RPMI8226 (cell line): ENCODE measurements at regions not wholly inside any gene's neighbourhood (a gene's known extent, or its start where the extent isn't known, plus 50 kb on each side); places are given as distances from the start of the nearest gene placed in this dataset.
"Not testable (repeated sequence)": the region's sequence is repeated elsewhere in the genome, so short reads cannot be mapped to it uniquely, and the experiment has no call there.

Experiments used
- DNase-seq: peaks from one replicate; pipeline ENCODE4 v3.0.0-alpha.2; 2015

DNA sequence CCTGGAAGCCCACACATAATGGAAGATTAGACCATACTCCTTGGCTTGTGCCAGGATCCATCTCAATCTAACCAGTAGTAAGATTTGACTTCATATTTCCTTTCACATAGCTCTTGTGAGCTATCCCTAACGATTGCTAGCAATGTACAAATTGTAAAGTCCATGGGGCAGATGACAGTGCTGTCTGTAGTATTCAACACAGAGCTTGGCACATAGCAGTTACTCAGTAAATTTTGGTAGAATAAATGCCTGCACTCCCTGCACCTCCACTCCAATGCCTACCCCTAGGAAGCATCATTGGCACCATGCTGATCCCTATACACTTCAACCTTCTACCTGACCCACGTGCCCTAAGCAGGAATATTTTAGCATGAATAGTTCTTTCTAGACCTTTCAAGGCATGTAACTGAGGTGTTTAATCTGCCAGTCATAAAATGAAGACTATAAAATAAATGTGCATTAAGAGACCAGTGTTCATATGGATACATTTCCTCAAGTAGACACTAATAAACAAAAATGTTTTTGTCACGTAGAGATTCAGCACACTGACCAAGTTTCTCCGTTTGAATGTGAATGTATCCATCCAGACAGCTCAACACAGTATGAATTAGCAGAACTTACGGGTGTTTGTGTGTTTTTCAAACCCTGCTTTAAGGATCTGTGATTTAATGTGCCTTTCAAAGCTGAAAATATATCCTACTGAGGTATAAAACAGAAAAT lies 98.8 kb downstream of the BMP4 start:
- DNase-seq: no peak

DNA sequence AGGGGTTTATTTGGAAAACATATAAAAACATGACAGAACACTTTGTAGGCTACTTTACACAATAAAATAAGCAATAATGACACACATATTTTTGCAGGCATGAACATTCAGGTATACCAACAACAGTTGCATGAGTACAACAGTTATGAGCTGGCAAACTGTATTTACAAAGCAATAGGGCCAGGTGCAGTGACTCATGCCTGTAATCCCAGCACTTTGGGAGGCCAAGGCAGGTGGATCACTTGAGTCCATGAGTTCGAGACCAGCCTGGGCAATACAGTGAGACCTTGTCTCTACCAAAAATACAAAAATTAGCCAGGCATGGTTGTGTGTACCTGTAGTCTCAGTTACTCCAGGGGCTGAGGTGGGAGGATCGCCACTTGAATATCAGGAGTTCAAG lies 101.1 kb downstream of the BMP4 start:
- no peak for DNase-seq

DNA sequence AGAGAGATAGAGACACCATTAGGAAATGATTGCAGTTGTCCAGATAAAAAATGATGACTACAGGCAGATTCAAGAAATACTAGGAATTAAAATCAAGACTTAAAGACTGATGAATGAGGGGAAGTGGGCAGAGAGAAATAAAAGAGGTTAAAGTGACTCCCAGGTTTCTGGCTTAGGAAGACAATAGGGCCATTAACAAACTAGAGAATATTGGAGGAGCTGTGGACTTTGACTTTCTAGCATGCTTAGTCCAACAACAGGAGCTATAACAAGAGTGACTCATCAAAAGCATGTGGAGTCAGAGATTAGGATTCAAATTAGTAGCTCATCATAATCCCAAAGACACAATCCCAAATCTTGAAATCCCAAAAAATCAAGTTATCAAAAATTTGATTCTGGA lies 101.5 kb downstream of the BMP4 start:
- DNase-seq: no peak

DNA sequence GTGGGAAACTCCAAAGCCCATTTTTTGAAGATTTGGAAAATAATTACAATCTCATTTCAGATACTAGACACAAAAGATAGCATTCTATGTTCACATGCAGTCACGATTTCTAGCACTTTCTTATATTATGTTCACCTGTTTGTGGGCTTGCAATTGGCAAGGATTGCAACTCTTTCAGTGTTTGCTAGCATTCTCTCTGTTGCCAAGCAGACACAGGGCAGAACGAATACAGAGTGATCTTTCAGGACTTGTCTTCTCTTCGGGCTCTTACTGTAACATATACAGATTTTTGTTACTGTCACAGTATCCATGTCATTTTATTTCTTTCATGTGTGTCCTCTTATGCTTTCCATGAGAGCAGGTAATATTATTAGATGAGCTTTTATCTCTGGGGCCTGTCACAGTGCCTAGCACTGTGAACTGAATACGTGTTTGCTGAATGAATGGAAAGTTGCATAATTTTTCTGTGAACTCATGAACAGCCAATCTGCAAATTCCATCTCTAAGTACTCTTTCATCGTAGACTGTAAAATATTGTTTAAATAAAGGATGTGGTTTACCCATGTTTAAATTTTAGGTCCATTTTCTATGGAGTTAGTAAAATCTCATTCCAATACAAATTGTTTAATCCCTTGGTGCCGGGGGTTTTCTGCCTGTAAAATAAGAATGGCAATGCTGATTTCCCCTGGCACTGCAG lies 105.1 kb downstream of the BMP4 start:
- DNase-seq: no peak

DNA sequence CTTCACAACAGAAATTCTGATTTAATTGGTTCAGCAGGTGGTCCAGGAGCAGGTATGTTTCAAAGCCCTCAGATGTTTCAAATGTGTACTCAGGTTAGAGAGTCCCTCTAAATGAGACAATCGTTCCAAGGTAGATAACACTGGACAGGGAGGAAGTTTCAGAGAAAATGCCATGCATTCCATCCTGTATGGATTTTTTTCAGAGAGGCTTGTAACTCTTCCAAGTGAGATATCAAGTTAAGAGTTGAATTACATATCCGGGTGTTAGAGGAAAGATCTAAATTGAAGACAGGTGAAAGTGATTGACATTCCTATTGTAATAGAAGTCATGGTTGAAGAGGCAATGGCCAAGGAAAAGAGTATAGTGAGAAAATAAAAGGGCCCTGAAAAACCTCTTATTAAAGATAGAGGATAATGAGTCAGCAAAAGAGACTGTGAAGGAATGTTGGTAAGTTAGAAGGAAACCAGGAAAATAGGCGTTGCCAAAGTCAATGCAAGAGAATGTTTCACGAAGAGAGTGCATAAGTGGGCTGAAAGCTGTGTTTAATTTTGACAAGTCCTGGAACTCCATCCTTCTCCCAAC lies 105.8 kb downstream of the BMP4 start:
- DNase-seq: no peak

DNA sequence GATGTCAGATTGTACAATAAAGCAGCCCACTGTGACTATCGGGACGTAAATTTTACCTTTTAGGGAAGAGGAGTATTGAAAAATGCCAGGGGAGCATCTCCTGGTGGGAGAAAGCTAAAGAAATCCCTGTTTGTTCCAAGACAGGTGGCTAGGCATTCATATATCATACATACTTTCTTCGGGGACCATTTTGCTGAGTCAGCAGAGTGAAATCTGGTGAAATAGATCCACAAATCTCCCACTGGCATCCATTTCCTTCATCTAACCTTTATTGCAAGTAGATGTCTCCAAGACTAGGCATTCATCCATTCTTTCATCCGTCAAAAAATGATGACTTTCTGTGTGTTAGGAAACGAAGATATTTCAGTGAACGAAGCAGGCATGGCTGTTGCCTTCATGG lies 107.1 kb downstream of the BMP4 start:
- no peak for DNase-seq

DNA sequence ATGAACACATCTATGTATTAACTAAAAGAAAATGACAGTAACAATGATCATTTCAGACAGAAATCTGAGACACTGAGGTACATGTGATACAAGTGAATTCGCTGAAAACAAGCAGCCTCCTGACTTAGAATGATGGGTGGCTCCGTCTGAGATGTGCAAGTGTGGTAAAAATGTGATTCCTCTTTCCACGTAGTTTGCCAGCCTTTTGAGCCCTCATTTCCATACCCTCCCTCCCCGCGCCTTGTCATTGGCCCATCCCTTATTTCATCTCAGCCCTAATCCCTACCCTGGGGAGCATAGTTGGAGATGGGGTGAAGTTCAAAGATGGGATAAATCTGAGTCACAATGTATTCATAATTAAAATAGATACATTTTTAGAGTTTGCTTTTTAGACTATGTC lies 107.8 kb downstream of the BMP4 start:
- DNase-seq: no peak

DNA sequence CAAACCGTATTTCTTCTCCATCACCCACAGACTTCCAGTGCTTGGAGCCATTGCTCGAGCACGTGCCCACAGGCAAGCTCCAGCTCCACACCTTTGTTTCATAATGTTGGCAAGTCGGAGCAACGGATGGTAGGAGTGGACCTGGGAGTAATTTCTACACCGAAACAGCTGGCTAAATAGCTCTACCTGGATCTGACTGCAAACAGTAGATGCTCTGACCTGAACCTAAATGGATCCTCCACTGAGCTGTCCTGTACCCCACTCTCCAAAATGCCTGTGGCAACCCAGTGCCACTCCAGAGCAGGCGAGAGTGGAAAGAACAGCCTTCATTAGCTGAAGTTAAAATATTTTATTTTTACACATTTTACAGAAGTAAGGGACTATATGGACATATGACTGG lies 108.7 kb downstream of the BMP4 start:
- DNase-seq: no peak

DNA sequence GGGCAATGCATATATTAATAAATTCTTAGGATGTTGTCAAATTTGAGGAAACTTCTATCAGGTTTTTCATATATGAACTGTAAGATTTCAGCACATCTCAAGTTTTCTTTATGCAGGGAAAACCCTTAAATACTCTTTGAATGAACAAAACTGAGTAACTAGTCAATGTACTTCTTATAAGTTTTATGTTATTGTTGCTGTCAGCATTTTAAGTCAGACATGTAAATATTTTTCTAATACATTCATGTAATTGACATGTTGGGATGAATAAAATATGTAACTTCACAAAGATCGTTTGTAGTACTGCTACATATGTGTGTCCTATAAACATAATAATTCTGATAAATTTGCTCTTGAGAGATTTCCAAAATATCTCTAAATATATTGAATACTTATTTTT lies 109.6 kb downstream of the BMP4 start:
- DNase-seq: no peak

DNA sequence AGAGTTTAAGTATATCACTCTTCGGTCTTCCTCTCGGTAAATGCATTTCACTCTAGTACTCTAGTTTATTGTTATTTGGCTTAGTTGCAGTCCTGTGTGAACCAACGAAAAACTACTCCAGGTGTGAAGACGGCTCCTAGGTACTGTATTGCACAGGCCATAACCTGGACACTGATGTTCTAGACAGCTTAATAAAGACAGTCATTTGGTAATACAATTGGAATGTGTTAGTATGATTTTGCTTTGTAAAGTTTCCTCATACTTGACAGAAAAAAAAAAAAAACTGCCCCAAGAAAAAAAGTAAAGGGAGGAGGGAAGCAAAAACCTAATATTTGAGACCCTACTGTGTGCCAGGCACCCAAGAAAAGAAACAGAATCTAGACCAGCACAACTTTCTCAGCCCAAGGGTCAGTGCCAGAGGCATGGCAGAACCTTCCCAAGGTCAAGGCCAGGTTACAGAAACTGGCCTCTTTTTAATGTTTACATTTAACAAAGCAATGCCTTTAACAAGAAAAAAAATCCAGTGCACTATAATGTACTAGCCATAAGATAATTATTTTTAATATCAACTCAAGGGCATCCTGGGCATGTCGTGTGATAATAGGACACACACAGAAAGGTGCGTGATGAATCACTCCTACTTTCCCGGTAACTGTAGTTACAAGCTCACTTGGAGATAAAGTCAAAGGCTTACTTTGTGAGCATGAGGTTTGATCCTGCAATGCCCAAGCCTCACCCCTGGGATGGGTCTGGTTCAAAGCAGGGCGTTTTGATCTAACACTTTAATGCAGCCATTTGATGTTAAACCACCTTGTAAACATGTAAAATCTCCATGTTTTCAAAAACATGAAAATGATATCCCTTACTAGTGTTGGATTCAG lies 110.6 kb downstream of the BMP4 start:
- no peak for DNase-seq

DNA sequence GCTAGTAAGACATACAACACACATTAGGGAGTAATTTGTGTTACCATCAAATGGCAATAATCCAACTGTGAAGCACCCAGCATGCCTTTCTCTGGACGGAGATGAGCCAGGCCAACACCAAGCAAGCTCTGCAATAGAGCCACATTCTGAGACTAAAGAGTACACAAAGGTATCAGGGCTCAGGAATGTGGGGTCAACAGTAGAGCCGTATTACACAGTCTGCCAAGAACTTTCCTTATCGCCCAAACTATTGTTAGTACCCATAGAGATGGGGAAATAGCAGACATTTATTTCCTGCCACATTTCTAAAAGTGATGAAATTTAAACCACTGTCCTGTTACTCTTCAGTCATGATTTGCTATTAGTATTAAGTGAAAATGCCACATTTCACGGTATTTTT lies 113.7 kb downstream of the BMP4 start:
- no peak for DNase-seq

DNA sequence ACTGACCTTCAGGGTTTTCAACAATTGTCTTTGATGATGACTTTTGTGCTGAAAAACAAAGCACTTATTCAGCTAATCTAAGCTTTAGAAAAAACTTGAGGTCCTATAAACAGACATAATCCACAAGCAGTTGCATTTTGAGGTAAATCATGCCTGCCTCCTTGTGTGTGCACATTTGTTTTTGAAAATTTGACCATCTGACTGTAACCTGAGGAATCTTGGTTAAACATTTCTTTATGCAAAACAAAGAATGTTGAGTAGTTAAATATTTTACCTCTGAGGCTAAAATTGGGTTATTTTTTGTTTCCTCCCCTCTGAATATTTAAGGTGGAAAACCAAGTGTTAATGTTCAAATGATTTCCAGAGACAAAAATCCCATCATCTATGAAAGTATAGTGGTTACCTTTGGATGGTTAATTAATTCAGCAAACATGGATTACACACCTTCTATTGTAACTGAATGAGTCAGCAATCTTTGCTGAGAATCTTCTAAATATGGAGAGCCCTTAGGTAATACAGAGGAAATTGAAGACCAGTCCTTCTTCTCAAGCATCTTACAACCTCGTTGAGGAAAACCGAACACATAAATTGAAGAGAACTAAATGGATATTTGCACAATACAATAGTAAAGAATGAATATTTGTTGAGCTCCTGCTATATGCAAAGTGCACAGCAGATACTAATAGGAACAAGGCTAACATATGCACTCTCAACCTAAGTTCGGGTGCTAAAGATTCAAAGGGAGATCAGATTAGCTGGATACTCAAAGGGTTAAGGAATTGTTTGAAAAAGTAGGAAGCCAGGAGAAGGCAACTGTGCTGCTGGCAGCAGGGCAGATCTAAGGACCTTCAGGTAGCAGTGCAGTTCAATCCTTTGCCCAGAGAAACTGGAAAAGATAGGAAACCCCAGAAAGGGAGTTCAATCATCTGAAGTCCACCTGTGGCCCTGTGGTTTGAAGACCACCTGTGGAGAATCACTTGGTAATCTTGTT lies 115.2 kb downstream of the BMP4 start:
- DNase-seq: no peak

DNA sequence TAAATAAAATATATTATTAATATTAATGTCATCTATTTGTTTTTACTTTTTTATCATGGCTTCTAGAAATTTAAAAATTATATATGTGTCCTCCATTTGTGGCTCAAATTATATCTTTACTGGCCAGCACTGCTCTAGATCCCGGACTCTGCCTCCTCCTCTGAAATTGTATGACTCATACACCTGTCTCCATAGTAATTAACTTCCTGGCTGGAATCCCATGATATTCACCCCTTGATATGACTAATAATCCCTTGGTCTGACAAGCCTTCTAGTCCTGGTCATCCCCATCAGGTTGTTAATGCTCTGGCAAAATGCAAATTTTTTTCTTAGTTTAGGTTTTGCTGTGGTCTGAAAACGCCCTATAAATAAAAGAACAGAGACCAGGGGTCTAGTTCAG lies 116.2 kb downstream of the BMP4 start:
- no peak for DNase-seq

DNA sequence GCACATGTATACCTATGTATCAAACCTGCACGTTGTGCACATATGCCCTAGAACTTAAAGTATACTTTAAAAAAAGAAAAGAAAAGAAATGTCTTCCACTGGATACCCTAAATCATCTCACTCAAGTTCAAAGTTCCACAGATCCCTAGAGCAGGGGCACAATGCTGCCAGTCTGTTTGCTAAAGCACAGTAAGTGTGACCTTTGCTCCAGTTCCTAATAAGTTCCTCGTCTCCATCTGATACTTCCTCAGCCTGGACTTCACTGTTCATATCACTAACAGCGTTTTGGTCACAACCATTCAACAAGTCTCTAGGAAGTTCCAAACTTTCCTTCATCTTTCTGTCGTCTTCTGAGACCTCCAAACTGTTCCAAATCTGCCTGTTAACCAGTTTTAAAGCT lies 118.3 kb downstream of the BMP4 start:
- no peak for DNase-seq

DNA sequence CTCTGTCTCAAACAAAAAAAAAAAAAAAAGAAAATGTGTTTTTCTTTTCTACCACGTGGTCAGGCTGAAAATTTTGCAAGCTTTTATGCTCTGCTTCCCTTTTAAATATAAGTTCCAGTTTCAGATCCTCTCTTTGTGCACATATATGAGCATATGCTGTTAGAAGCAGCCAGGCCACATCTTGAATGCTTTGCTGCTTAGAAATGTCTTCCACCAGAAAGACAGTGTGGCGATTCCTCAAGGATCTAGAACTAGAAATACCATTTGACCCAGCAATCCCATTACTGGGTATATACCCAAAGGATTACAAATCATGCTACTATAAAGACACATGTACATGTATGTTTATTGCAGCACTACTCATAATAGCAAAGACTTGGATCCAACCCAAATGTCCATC lies 119.0 kb downstream of the BMP4 start:
- not testable (repeated sequence) for DNase-seq

DNA sequence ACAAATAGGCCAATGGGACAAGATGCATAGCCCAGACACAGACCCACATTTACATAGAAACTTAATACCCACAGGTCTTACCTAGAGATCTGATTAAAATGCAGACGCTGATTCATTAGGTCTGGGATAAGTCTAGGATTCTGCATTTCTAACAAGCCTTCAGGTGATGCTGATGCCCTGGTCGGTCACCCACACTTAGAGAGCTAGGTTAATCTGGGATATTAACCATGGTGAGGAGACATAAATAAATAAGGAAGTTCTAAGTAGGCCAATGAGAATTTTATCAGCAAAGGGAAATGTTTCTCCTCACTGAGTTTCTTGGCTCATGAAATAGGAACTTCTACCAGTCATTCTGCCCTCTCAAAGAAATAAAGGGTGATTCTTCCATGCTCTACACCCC lies 120.1 kb downstream of the BMP4 start:
- DNase-seq: no peak

DNA sequence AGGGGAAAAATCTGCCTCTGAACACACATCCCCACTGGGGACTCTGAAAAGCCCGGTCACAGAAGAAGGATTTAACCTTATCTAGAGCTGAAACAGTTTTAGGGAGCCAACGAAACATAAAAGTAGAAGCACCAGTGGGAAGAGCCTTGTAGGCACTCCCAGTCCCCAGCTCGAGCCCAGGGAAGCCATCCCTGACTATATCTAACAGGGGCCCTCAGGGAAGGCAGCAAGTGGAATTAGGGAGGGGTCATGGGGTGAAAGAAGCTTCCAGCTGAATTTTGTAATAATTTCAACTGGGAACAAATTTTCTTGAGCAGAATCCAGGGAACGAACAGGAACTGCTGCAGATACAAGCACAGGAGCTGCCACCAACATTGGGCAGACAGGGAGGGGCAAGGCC lies 127.8 kb downstream of the BMP4 start:
- no peak for DNase-seq

DNA sequence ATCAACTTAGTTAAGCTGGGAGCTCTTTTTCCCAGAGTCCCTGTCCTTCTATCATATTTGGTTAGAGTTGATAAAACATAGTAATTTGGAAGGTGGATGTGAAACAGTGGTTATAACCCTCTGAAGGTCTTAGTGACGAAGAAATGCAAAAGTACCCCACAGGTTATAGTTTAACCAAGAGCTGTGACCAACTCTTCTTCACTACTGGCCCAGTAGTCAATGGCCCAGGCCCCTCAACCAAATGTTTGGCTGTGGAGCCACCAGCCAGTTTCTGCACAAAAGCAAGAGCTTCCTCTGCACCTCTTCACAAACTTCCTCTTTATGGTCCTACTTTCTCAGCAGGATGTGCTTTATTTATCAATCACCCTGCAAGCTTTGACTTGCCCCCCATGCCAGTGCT lies 132.6 kb downstream of the BMP4 start:
- no peak for DNase-seq

DNA sequence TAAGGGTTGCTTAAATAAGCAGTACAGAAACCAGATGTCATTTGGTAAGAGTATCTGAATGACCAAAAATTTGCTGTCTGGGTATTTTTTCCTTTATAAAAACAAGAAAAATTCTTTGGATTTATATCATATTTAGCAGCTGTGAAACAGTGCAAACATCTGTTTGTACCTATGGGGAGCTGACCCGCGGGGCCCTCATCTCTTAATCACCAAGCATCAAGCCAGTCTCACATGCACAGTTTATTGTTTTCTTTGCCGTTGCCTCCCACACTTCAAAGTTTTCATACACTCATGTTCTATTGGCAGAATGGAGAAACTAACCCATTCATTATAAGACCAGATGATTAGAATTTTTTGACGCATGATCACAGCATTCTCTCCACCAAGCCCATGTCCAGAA lies 142.2 kb downstream of the BMP4 start:
- DNase-seq: no peak

DNA sequence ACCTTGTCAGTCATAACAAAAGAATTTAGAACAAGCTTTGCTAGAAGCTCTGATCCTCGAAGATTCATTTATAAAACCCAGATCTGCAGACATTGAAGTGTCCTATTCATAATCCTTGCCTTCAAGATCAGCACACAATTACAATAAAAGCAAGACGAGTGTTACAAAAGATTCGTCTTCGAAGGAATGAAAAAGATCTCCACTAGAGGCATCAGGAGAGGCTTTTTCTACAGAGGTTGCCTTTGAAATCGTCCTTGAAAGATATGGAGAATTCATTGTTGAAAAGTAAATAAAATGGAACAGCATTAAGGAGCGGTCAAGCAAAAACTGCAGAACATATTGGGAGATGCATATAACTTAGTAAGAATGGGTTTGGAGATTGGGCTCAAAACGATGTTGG lies 146.4 kb downstream of the BMP4 start:
- no peak for DNase-seq

DNA sequence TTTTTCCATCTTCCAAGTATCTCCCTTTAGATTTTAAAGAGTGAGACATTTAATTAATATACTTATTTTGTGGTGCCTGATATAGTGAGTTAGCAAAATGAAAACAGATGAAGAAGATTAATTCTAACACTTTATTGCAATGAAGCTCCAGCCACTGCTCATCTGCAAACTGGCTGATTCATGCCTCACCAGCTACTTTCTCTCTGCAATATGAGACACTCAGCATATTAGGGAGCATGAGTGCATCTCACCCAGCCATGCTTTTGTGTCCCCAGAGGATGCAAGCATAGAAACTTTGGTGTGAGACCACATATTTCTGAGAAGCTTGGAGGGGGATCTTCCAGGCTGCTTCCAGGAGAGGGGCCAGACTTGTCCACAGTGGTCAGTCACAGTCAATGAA lies 148.6 kb downstream of the BMP4 start:
- DNase-seq: no peak

DNA sequence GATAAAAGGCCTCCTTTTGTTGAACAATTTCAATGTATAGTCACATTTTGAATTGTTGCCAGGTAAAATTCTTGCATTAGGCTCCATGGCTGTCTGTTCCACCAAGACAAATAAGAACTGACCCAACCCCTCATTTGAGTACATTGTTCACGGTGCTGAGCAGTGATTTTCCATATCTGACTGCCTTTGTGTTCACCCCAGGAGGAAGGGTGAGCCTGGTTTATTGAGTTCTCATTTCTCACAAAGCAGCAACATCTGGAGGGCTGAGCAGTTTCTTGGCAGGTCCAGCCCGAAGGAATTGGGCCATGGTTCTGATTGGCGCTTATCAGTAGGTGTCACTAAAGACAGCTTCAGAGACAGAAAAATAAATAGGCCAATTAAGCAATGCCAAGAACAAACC lies 149.1 kb downstream of the BMP4 start:
- no peak for DNase-seq
